Nephron progenitor cell (in vitro differentiated cells): ENCODE measurements at regions not wholly inside any gene's neighbourhood (a gene's known extent, or its start where the extent isn't known, plus 50 kb on each side); places are given as distances from the start of the nearest gene placed in this dataset.

Source experiments
- DNase-seq: peaks from one replicate; pipeline ENCODE4 v3.0.0; 2021
- H3K27ac Mint-ChIP-seq: 2 replicates; pipeline ENCODE4 v1.8.0; 2021; ENCODE audit warnings: mild to moderate bottlenecking, moderate library complexity, mixed read lengths
- H3K27me3 Mint-ChIP-seq: 2 replicates; pipeline ENCODE4 v1.8.0; 2021; ENCODE audit warnings: mild to moderate bottlenecking, low read depth, mixed read lengths; ENCODE audit not compliant: poor library complexity
- H3K36me3 Mint-ChIP-seq: 2 replicates; pipeline ENCODE4 v1.8.0; 2021; ENCODE audit warnings: low read depth, mixed read lengths
- H3K4me1 Mint-ChIP-seq: 2 replicates; pipeline ENCODE4 v1.8.0; 2021; ENCODE audit warnings: mixed read lengths
- H3K4me3 Mint-ChIP-seq: 2 replicates; pipeline ENCODE4 v1.8.0; 2021; ENCODE audit warnings: mild to moderate bottlenecking, moderate library complexity, mixed read lengths
- H3K9me3 Mint-ChIP-seq: 2 replicates; pipeline ENCODE4 v1.8.0; 2021; ENCODE audit warnings: mild to moderate bottlenecking, moderate library complexity, mixed read lengths
- TF ChIP-seq, protein P1 (sequence below): fragments of 200-600 bp; sonication (generic); IDR thresholded peaks from 2 replicates; pipeline ENCODE4 v1.5.0; 2021; ENCODE audit warnings: antibody characterized with exemption

- peaks cover 2% of the 10 kb centered on the region for H3K4me1 Mint-ChIP-seq
- no peaks in the 10 kb centered on the region for H3K9me3 Mint-ChIP-seq
- H3K4me3 Mint-ChIP-seq = no peak overlapping the region
- H3K27me3 Mint-ChIP-seq = no peaks in the 10 kb centered on the region
- peak overlapping the region; percentile 0 for H3K27ac Mint-ChIP-seq
- no peak for DNase-seq
- TF ChIP-seq, protein P1, sequence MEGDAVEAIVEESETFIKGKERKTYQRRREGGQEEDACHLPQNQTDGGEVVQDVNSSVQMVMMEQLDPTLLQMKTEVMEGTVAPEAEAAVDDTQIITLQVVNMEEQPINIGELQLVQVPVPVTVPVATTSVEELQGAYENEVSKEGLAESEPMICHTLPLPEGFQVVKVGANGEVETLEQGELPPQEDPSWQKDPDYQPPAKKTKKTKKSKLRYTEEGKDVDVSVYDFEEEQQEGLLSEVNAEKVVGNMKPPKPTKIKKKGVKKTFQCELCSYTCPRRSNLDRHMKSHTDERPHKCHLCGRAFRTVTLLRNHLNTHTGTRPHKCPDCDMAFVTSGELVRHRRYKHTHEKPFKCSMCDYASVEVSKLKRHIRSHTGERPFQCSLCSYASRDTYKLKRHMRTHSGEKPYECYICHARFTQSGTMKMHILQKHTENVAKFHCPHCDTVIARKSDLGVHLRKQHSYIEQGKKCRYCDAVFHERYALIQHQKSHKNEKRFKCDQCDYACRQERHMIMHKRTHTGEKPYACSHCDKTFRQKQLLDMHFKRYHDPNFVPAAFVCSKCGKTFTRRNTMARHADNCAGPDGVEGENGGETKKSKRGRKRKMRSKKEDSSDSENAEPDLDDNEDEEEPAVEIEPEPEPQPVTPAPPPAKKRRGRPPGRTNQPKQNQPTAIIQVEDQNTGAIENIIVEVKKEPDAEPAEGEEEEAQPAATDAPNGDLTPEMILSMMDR = no peak
- H3K36me3 Mint-ChIP-seq = no peaks in the 10 kb centered on the region
Measured at GRCh38 chr3:66104535-66104934, 65.8 kb upstream of the MAGI1 start.

GRCh38 chr3:66103729-66104128 lies 65.0 kb upstream of the MAGI1 start:
- TF ChIP-seq, protein P1 = no peak
- H3K27ac Mint-ChIP-seq = no peak overlapping the region
- no peaks in the 10 kb centered on the region for H3K9me3 Mint-ChIP-seq
- H3K27me3 Mint-ChIP-seq = no peaks in the 10 kb centered on the region
- no peak for DNase-seq
- H3K4me1 Mint-ChIP-seq = peaks cover 7% of the 10 kb centered on the region
- no peak overlapping the region for H3K4me3 Mint-ChIP-seq
- H3K36me3 Mint-ChIP-seq = no peaks in the 10 kb centered on the region

DNA sequence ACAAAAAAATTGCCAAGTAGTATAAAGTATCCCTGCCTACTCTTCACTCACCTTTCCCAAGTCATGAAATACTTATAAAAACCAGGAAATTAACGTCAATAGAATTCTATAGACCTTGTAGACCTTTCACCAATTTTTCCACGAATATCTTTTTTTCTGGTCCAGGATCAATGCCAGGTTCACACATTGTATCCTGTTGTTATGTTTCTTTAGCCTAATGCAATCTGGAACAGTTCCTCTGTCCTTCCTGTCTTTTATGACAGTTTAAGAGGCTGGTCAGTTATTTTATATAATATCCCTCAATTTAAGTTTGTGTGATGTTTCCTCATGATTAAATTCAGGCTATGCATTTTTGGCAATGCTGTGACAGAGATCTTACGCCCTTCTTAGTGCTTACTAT lies 63.2 kb upstream of the MAGI1 start:
- no peak for DNase-seq
- peaks cover 7% of the 10 kb centered on the region for H3K4me1 Mint-ChIP-seq
- H3K36me3 Mint-ChIP-seq = no peaks in the 10 kb centered on the region
- no peaks in the 10 kb centered on the region for H3K27me3 Mint-ChIP-seq
- no peak overlapping the region for H3K27ac Mint-ChIP-seq
- TF ChIP-seq, protein P1 = no peak
- H3K4me3 Mint-ChIP-seq = no peak overlapping the region
- no peaks in the 10 kb centered on the region for H3K9me3 Mint-ChIP-seq

DNA sequence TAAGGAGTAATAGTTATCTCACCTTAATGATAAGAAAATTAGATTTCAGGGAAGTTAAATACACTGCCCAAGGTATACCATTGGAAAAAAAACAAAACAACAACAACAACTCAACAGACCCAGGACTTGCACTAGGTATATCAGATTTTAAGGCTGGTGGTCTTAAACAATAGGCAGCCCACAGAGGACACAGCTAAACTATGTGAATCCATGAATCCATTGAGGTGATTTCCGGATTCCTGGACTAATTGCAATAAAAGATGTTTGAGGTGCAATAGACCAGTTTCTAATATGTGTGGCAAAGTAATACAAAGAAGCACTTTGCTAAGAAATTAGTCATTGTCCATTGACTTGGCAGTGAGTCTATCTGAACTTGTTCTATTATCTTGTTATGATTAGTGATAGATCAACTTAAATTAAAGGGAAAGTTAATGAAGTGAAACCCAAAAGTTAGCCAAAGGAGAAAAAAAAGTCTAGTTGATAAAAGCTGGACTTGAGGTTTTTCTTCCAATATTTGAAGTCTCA lies 60.9 kb upstream of the MAGI1 start:
- Mint-ChIP-seq H3K4me3 (no peak overlapping the region), H3K27ac (no peak overlapping the region), H3K36me3 (no peaks in the 10 kb centered on the region), H3K9me3 (peaks cover 14% of the 10 kb centered on the region), H3K27me3 (no peaks in the 10 kb centered on the region), H3K4me1 (peaks cover 7% of the 10 kb centered on the region)
- DNase-seq = no peak
- TF ChIP-seq, protein P1 = no peak

DNA sequence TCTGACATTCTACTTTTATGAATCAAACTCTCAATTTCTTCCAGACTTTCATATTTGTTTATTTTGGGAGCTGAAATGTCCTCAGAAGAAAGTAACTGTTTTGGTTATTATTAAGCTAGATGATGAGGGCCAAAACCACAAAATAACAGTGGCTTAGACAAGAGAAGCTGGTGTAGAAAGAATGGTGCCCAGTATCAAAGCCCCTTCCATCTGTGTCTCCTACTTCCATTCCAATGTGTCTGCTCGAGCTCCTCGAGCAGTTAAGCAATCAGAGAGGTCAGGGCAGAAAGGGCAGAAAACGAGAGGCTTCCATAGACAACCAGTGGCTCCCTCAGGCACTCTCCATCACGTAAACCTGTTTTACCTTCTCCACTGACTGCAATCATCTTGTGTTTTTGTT lies 59.7 kb upstream of the MAGI1 start:
- Mint-ChIP-seq H3K4me1 (peaks cover 7% of the 10 kb centered on the region), H3K4me3 (no peak overlapping the region)

DNA sequence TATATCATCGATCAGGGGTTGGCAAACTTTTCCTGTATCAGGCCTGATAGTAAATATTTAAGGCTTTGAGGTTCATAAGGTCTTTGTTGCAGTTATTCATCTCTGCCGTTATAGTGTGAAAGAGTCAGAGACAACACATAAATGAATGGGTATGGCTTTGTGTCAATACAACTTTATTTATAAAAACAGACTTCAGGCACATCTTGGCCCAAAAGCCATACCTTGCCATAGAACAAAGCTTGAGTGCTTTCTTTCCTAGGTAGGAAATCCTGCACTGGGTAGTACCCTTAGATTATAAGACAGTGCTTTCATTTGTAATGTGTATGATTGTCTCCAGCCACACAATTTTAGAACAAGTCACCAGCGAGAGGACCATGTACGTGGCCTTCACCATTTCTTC lies 58.9 kb upstream of the MAGI1 start:
- H3K36me3 Mint-ChIP-seq = no peaks in the 10 kb centered on the region
- TF ChIP-seq, protein P1 = no peak
- peaks cover 14% of the 10 kb centered on the region for H3K9me3 Mint-ChIP-seq
- H3K4me1 Mint-ChIP-seq = peaks cover 7% of the 10 kb centered on the region
- H3K27me3 Mint-ChIP-seq = no peaks in the 10 kb centered on the region
- no peak overlapping the region for H3K27ac Mint-ChIP-seq
- H3K4me3 Mint-ChIP-seq = no peak overlapping the region
- no peak for DNase-seq

More for the DNA sequence above, 59.7 kb upstream of the MAGI1 start:
- no peaks in the 10 kb centered on the region for H3K36me3 Mint-ChIP-seq
- no peaks in the 10 kb centered on the region for H3K27me3 Mint-ChIP-seq
- peaks cover 14% of the 10 kb centered on the region for H3K9me3 Mint-ChIP-seq
- no peak for DNase-seq
- TF ChIP-seq, protein P1 = no peak
- no peak overlapping the region for H3K27ac Mint-ChIP-seq
